A549 (cell line): ENCODE measurements at regions not wholly inside any gene's neighbourhood (a gene's known extent, or its start where the extent isn't known, plus 50 kb on each side); places are given as distances from the start of the nearest gene placed in this dataset.
A peak's percentile ranks its signal among the peaks of the same experiment; 100 is the strongest.

Experiments
- ATAC-seq, 2 experiments: fragments of 200-7000 bp in 1 of 2; fragments of >200 bp in 1 of 2; cut with Nextera tagmentation in 1 of 2; cut with Tn5 transposase in 1 of 2; 3 replicates each; pipeline versions ENCODE4 v1.8.0 to v1.9.1; 2018 to 2020; ENCODE audit warnings: mild to moderate bottlenecking in 1 of 2, moderate library complexity in 1 of 2
- CTCF ChIA-PET: fragments of 300-600 bp; sonication (Branson Sonifier 250); formaldehyde crosslinking; extraction: SDS; loops from one replicate; lab custom pipeline; 2021; ENCODE audit warnings: antibody characterized with exemption, inconsistent platforms; lab: Yijun Ruan, JAX
- POLR2A ChIA-PET: fragments of 350-600 bp; formaldehyde crosslinking; extraction: SDS; loops from one replicate; lab custom pipeline; 2021; ENCODE audit warnings: antibody characterized with exemption, inconsistent platforms; lab: Yijun Ruan, JAX
- DNase-seq, 2 experiments: peaks; one replicate each; pipeline versions ENCODE4 v3.0.0 to v3.0.0-alpha.2; 2011 to 2016; ENCODE audit warnings: low read depth in 1 of 2, low spot score in 1 of 2
- FAIRE-seq: peaks from 2 replicates; lab custom pipeline; 2011; peaks lifted over from hg19 to GRCh38; lab: Jason Lieb, UNC
- H3K27ac ChIP-seq, 2 experiments: fragments of >200 bp; sonication (Bioruptor Twin); formaldehyde crosslinking; 3 replicates each; pipeline ENCODE4 v1.5.1; 2016 to 2017
- H3K4me1 ChIP-seq: fragments of >200 bp; sonication (Bioruptor Twin); formaldehyde crosslinking; 3 replicates; pipeline ENCODE4 v1.6.1; 2016
- H3K4me2 ChIP-seq: fragments of >200 bp; sonication (Bioruptor Twin); formaldehyde crosslinking; 3 replicates; pipeline ENCODE4 v1.6.1; 2016
- H3K4me3 ChIP-seq: fragments of >200 bp; sonication (Bioruptor Twin); formaldehyde crosslinking; 3 replicates; pipeline ENCODE4 v1.5.1; 2016
- H3K9me3 ChIP-seq: fragments of >200 bp; sonication (Bioruptor Twin); formaldehyde crosslinking; 3 replicates; pipeline ENCODE4 v1.6.1; 2016
- BHLHE40 ChIP-seq: IDR thresholded peaks from 2 replicates; pipeline ENCODE4 v1.6.1; 2012; ENCODE audit warnings: low read depth, low read length, inconsistent platforms
- CHD2 ChIP-seq: fragments of 150-350 bp; IDR thresholded peaks from 2 replicates; pipeline ENCODE4 v1.6.1; 2014; ENCODE audit warnings: low read length; ENCODE audit not compliant: partially characterized antibody
- CTCF ChIP-seq: fragments of >200 bp; sonication (Bioruptor Twin); formaldehyde crosslinking; IDR thresholded peaks from 3 replicates; pipeline ENCODE4 v1.5.1; 2016
- ESRRA ChIP-seq: fragments of 150-350 bp; IDR thresholded peaks from 2 replicates; pipeline ENCODE4 v1.6.1; 2014; ENCODE audit warnings: mild to moderate bottlenecking, low read length, borderline replicate concordance
- FOSL2 ChIP-seq, 2 experiments: fragments of 450-650 bp in 1 of 2; fragments of >200 bp in 1 of 2; sonication (Bioruptor Twin) in 1 of 2; formaldehyde crosslinking; IDR thresholded peaks; 2 replicates each; pipeline versions ENCODE4 v1.5.0 to v1.6.1; 2016 to 2020; ENCODE audit warnings: mild to moderate bottlenecking in 1 of 2, moderate library complexity in 1 of 2
- FOXS1 ChIP-seq: fragments of 250-450 bp; sonication (Bioruptor Pico); IDR thresholded peaks from 2 replicates; pipeline ENCODE4 v1.5.0; 2020; ENCODE audit warnings: mild to moderate bottlenecking, moderate library complexity
- GATA3 ChIP-seq: IDR thresholded peaks from 2 replicates; pipeline ENCODE4 v1.6.1; 2012; ENCODE audit warnings: borderline replicate concordance
- HMGXB4 ChIP-seq: fragments of 250-450 bp; sonication (Bioruptor Pico); IDR thresholded peaks from 2 replicates; pipeline ENCODE4 v1.5.0; 2021; ENCODE audit warnings: mild to moderate bottlenecking, moderate library complexity, borderline replicate concordance
- HOXB5 ChIP-seq: fragments of 250-450 bp; sonication (Bioruptor Pico); IDR thresholded peaks from 2 replicates; pipeline ENCODE4 v1.5.0; 2020; ENCODE audit warnings: mild to moderate bottlenecking, moderate library complexity
- KDM1A ChIP-seq: fragments of 200-600 bp; sonication (generic); IDR thresholded peaks from 2 replicates; pipeline ENCODE4 v1.6.1; 2016; ENCODE audit warnings: low read depth, mild to moderate bottlenecking
- MAFK ChIP-seq: fragments of 450-650 bp; IDR thresholded peaks from 2 replicates; pipeline ENCODE4 v1.6.1; 2014; ENCODE audit not compliant: partially characterized antibody
- MYC ChIP-seq: IDR thresholded peaks from 2 replicates; pipeline ENCODE4 v1.6.1; 2012; ENCODE audit warnings: mild to moderate bottlenecking, inconsistent platforms, low read length, improper control_type of control experiment, borderline replicate concordance
- RAD21 ChIP-seq, 2 experiments: fragments of >200 bp in 1 of 2; sonication (Bioruptor Twin) in 1 of 2; formaldehyde crosslinking in 1 of 2; IDR thresholded peaks in 1 of 2; conservative IDR thresholded peaks in 1 of 2; 2 replicates in 1 of 2; 3 replicates in 1 of 2; pipeline ENCODE4 v1.6.1; 2012 to 2018; ENCODE audit warnings: inconsistent platforms in 1 of 2
- RNF2 ChIP-seq: fragments of 200-600 bp; sonication (generic); IDR thresholded peaks from 2 replicates; pipeline ENCODE4 v1.6.1; 2016; ENCODE audit warnings: low read depth, mild to moderate bottlenecking, antibody characterized with exemption, moderate library complexity, borderline replicate concordance
- SREBF2 ChIP-seq: fragments of 450-650 bp; IDR thresholded peaks from 2 replicates; pipeline ENCODE4 v1.6.1; 2014; ENCODE audit warnings: mild to moderate bottlenecking, moderate library complexity
- TFCP2L1 ChIP-seq: fragments of 250-450 bp; sonication (Bioruptor Pico); IDR thresholded peaks from 2 replicates; pipeline ENCODE4 v1.5.0; 2021; ENCODE audit warnings: mild to moderate bottlenecking
- TP53 ChIP-seq: fragments of 250-450 bp; sonication (Bioruptor Pico); IDR thresholded peaks from 2 replicates; pipeline ENCODE4 v1.5.0; 2021; ENCODE audit warnings: mild to moderate bottlenecking, moderate library complexity
- USF2 ChIP-seq: fragments of 450-650 bp; IDR thresholded peaks from 2 replicates; pipeline ENCODE4 v1.6.1; 2014; ENCODE audit warnings: antibody characterized with exemption
- ZSCAN20 ChIP-seq: fragments of 250-450 bp; sonication (Bioruptor Pico); IDR thresholded peaks from 2 replicates; pipeline ENCODE4 v1.8.0; 2022; ENCODE audit warnings: mild to moderate bottlenecking, moderate library complexity
- WGBS: methylation state at CpG from one replicate; pipeline ENCODE4 v1.1.6; 2017; ENCODE audit errors: missing lambda C conversion rate; 5-methylcytosine and 5-hydroxymethylcytosine counted together
- TF ChIP-seq, protein P1 (sequence below): fragments of >200 bp; sonication (Bioruptor Twin); formaldehyde crosslinking; IDR thresholded peaks from 3 replicates; pipeline ENCODE4 v1.6.1; 2016

DNA sequence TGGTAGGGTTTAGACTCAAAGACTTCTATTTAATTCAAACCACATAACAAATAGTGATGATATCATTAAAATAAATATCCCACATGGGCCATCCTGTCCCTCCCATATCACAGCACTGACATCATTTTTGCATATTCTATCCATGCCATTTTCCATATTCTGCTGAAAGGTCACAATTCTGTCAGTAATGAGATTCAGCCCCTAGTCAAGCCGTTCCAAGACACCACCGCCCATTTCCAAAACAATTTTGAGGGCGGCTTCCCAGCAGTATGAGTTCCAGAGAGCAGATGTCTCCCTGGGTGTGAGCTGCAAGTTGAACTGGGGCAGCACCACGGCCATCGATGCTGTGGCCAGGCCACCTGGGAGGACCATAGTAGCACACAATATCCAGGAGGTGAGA is 65.1 kb upstream of the PLEKHG1 start:
- 62% methylated on average over 5 of the region's 5 CpGs for WGBS
- ChIA-PET CTCF (no interaction called here), POLR2A (no interaction called here)
- no peaks in the 10 kb centered on the region for H3K9me3 ChIP-seq
- ATAC-seq, result no peak
- H3K4me3 ChIP-seq, result no peak overlapping the region
- TF ChIP-seq USF2, result no peak
- no peak for TF ChIP-seq CTCF
- no peak for TF ChIP-seq FOXS1
- TF ChIP-seq BHLHE40, result no peak
- TF ChIP-seq CHD2, result no peak
- TF ChIP-seq GATA3, result no peak
- no peak for TF ChIP-seq HMGXB4 (CRISPR knock-in tag)
- TF ChIP-seq KDM1A, result no peak
- no peak for TF ChIP-seq TP53 (CRISPR knock-in tag)
- no peak for TF ChIP-seq MYC
- no peak for TF ChIP-seq RNF2
- TF ChIP-seq RAD21 (conservative IDR thresholded peaks at IDR 0.05 in 1 of 2, IDR thresholded peaks at IDR 0.05 in 1 of 2), result no peak
- TF ChIP-seq ESRRA, result no peak
- no peak for TF ChIP-seq FOSL2 (IDR thresholded peaks at IDR 0.05)
- no peak for TF ChIP-seq FOSL2 (CRISPR knock-in tag; IDR thresholded peaks at IDR 0.05)
- H3K4me2 ChIP-seq, result no peak overlapping the region
- no peak overlapping the region for H3K27ac ChIP-seq
- no peak for FAIRE-seq
- DNase-seq, result no peak
- H3K4me1 ChIP-seq, result no peaks in the 10 kb centered on the region

GRCh38 chr6:150535151-150535804 is 64.4 kb upstream of the PLEKHG1 start:
- H3K27ac ChIP-seq, result no peak overlapping the region
- no peak for TF ChIP-seq SREBF2
- TF ChIP-seq MAFK, result peak; percentile 18
- no peak for TF ChIP-seq TFCP2L1 (CRISPR knock-in tag)
- no peak for TF ChIP-seq HMGXB4 (CRISPR knock-in tag)
- TF ChIP-seq ZSCAN20 (CRISPR knock-in tag), result no peak
- TF ChIP-seq, protein P1, sequence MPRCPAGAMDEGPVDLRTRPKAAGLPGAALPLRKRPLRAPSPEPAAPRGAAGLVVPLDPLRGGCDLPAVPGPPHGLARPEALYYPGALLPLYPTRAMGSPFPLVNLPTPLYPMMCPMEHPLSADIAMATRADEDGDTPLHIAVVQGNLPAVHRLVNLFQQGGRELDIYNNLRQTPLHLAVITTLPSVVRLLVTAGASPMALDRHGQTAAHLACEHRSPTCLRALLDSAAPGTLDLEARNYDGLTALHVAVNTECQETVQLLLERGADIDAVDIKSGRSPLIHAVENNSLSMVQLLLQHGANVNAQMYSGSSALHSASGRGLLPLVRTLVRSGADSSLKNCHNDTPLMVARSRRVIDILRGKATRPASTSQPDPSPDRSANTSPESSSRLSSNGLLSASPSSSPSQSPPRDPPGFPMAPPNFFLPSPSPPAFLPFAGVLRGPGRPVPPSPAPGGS, result no peak
- no peak for TF ChIP-seq HOXB5
- TF ChIP-seq, all 56 proteins: peak for 1
- FAIRE-seq, result no peak
- ATAC-seq, result no peak
- 19% methylated on average over 4 of the region's 4 CpGs for WGBS
- no peaks in the 10 kb centered on the region for H3K9me3 ChIP-seq
- DNase-seq, result no peak
- no peak overlapping the region for H3K4me2 ChIP-seq
- CTCF ChIA-PET, result interaction anchor here (0.6 kb wide), 1 partner anchor 74 kb away, joined by 3 read pairs; no protein-coding TSS in a partner anchor
- no peaks in the 10 kb centered on the region for H3K4me1 ChIP-seq
- no peak overlapping the region for H3K4me3 ChIP-seq
- POLR2A ChIA-PET, result no interaction called here
